Midbrain (tissue), 1 donor: ENCODE measurements at regions not wholly inside any gene's neighbourhood (a gene's known extent, or its start where the extent isn't known, plus 50 kb on each side); places are given as distances from the start of the nearest gene placed in this dataset.
"Not testable (repeated sequence)": the region's sequence is repeated elsewhere in the genome, so short reads cannot be mapped to it uniquely, and the experiment has no call there.

Experiments used
- DNase-seq: peaks from one replicate; lab custom pipeline; 2025; lab: John Stamatoyannopoulos, UW

DNA sequence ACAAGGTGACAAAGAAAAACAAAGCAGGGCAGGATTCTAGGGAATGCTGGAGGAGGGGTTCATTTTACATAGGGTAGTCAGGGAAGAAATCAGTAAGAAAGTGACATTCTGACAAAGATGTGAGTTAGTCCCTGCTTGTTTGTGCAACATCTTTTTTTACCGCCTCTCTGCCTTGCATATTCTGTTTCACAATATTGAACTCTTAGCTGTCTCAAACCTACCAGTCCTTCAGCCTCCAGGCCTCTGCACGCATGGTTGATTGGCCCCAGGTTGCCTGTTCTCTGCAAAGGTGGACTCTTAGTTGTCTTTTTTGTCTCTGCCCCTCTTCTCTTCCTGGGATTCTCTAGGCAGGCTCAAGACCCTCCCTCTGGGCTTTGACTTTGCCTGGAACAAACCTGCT, 152.2 kb upstream of the RUNX1 start:
- no peak for DNase-seq

DNA sequence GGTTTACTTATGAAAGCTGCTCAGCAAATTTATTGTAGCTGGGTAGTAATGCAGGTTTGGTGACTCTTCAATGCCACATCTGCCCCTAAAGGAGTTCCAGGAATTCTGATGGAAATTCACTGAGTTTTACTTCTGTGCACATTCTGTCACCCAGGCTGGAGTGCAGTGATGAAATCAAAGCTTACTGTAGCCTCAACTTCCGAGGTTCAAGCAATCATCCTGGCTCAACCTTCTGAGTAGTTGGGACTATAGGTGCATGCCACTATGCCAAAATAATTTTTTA, 150.6 kb upstream of the RUNX1 start:
- no peak for DNase-seq

DNA sequence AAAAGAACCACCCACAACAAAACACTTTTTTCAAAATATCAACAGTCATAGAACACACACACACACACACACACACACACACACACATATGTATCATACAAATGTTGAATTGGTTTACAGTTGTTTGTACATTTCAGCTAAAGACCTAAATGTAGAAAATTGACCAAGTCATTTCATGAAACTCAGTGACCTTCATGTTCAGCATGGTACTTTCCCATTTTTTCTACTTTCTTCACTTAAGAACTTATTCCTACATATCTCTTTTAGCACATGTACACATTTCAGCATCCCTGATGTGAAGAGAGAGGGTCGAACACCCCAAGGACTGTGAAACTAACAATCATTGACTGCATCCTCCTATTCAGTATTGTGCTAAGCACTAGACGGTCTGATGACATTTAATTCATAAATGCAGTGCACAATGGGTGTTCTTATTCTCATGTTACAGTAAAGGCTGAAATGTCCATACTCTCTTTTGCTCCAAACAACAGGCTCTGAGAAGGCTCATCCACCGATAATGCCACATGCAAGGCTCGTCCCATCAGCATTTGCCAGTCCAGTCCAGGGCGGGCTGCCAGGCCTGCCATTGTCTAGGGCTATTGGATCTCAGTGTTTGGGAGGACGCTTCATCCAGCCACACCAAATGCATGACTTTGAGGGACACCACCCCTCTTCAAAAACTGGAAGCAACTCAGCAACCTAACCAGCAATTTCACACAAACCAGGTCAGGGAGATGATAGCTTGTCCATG, 150.1 kb upstream of the RUNX1 start:
- no peak for DNase-seq

DNA sequence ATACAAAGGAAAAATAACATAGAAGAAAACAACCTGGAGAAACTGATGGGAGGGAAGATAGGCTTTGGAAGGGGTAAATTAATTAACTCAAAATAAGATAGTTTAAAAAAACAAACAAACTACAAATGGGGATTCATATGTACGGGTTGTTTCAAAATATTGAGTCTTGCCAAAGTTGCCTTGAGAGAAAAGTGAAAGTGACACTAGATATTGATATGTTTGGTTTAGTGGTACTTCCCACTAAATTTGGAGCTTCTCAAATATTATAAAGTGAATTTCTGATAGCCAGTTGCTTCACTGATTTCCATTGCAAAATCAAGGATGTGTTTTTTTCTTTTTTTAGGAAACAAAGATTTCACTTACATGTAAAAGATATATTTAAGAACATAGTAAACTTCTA, 149.5 kb upstream of the RUNX1 start:
- DNase-seq: no peak

DNA sequence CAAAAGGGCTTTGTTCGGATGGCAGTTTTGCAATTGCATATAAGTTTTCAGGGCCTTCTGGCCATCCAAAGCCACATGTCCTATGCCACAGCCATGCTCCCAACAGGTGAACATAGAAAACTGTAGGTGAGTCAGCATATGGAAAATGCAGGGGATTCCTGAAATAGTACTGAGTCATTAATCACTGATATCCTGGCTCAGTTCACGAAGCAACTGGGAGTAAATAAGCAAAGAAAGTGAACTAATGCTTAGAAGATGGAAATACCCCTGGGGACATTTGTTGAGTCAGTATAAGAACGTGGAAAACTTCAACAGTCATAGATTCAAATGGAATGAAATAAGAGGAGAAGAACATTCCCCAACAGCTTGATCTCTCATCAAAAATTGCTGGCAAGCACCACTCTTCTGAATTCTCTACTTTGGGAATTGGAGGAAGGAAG, 148.9 kb upstream of the RUNX1 start:
- DNase-seq: no peak

DNA sequence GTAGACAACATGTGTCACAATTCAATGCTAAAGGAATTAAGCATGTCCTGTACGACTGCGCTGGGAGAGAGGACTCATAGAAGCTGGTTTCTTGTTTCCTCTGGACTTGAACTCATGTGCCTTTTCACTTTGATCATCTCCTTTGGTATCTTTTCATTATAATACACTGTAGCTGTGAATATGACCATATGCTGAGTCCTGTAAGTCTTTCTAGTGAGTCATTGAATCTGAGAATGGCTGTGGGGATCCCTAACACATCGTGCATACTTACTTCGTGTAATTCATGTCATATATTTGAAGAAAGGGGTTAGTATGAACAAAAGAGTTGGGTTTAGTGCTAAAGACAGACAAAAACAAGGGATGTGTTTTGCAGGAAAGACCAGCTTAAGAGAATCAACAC, 148.1 kb upstream of the RUNX1 start:
- DNase-seq: no peak

DNA sequence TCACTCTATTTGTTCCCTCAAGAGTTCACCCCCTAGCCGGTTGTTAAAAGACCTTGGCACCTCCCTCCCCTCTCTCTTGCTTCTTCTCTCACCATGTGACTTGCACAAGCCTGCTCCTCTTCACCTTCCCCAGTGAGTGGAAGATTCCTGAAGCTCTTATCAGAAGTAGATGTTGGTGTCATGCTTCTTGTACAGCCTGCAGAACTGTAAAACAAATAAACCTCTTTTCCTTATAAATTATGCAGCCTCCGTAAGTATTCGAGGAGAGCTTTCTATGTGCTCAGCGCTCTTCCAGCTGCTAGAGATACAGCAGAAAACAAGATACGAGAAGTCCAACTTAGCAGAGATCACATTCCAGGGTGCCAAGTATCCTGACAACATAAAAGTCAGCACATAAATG, 147.0 kb upstream of the RUNX1 start:
- no peak for DNase-seq

DNA sequence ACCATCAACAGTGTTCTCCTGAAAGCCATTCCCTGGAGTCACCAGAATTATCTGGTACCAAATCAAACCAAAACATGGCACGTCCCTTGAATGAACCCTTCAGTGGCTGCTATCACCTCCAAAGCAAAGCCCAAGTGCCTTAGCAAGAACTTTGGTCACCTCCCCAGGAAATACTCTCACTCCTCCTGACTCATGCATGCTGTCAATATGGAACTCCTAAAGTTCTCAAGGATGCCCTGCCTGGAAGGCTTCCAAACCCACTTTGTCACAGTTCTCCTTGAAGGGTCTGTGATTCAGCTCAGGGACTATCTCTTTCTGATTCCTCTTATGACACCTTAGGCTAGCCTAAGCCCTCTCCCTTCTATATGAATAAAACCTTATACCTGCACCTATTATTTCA, 146.1 kb upstream of the RUNX1 start:
- no peak for DNase-seq

DNA sequence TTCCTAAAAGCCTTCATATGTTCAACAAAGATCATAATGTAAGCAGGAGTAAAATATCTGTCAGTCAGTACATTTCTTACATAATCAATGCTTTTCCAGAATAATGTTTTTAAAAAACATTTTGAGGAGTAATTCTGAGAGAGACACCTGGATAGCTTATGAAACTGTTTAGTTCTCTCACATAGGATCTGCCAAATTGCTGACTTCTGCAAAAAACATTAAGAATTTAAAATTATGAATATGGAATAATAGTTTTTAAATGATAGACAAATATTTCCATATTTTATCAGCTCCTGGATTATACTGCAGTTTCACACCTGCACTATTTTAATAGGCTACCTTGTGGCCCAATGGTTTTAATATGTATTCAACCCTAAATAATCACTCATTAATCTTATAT, 142.7 kb upstream of the RUNX1 start:
- DNase-seq: no peak

DNA sequence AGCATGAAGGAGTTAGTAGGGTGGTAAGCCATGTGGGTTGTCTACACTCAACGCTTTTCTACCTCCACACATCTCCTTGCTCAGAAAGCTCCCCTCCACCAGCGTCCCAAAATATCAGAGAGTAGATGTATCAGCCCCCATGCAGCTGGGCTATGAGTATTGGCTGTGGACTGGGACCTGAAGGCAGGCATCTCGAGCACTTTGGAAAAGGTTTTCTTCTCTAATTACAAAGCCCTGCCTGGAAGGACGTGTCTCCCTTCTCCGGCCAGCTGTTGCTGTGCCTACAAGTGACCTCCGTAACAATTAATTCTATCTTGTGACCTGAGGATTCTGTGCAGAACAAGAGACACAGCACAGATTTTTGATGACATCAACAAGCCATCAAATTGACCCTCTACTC, 142.0 kb upstream of the RUNX1 start:
- DNase-seq: no peak

DNA sequence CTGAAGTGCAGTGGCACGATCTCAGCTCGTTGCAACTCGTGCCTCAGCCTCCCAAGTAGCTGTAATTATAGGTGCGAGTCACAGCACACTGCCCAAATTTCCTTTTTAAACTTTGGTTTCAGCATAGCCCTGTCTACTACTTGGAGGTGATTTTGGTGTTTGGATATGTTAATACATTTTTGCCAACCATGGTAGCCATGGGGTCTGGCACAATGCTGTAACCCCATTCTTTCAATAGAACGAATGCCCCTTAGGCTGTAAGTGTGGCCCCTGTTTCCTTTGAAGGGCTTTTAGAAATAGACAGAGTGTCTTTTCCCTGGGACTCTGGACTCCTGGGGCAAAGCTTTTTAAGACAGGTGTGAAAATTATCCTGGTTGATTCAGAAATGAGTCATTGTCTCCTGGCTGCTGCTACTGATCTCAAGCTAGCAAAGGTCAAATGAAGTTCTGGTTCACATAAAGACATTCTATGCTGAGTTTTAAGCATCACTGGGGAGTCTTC, 141.1 kb upstream of the RUNX1 start:
- no peak for DNase-seq

DNA sequence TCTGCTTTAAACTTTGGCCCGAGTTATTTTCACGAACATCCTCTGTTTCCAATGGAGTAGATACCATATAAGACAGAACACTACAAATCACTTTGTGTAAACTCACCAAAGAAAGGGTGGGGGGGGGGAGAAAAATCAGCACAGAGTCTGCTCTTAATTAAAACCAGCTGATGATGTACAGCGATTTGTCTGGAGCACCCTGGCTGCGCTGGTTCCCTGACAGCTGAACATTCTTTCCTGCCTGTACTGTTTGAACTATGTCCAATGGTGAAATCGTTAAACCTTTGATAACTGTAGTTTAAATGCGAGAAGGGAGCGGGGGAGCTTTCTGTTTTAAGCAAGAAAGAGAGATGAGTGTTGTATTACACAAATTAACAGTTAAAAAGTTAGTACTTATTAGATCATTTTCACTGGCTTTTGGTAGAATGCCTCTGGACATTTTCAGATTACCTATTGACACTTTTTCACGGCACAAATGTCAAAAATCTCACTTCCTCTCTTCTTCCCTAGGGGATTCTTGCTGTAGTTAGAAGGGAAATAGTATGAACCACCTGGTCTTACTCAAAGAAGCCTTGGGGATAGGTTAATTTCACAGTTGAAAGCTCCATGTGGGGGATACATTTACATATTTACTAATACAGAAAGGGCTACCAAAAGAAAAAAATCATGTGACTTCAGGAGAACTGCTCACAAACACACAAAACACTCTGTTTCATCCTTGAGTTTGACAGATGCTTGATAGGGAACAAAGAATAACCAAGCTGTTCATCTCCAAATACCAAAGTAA, 140.2 kb upstream of the RUNX1 start:
- no peak for DNase-seq

DNA sequence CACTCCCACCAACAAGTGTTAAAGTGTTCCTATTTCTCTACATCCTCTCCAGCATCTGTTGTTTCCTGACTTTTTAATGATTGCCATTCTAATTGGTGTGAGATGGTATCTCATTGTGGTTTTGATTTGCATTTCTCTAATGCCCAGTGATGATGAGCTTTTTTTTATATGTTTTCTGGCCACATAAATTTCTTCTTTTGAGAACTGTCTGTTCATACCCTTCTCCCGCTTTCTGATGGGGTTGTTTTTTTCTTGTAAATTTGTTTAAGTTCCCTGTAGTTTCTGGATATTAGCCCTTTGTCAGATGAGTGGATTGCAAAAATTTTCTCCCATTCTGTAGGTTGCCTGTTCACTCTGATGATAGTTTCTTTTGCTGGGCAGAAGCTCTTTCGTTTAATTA, 134.3 kb upstream of the RUNX1 start:
- not testable (repeated sequence) for DNase-seq

DNA sequence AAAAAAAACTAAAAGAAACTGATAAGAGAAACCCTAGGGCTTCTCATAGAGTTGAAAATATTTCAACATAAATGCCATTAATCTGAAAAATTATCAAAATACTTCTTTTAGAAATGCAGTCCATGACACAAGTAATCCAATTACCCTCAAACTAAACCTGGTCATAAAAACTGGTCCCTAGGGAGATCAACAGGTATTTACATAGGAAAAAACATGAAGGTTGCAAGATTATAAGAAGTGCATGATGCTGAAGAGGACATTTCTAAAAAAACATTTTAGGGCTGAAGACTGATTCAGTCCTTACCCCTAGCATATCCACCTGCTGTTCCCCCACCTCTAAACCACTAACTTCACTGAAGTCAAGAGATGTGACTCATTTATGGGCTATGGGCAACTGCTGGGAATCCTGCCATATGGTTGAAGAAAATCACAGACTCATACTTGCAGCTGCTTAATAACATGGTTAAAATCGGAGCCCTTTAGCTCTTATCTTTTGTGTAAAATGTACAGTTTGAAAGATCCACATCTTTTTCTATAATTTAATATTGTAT, 131.0 kb upstream of the RUNX1 start:
- no peak for DNase-seq

DNA sequence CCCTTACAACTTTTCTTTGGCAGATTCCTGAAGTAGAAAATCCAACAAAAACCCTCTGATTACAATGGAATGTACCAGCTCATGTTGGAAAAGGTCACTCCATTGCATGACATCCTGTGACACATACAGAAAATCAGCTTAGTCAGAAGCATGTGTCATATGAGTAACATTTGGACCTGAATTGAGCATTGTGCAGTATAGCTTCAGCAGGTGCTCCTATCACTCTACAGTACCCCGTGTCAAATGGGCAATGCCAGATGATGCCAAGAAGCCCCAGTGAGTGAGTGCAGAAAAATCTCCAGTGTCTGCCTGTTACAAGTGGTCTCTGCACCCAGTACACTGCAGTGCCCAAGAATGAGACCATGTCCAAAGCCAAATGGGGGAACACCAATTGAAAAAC, 129.7 kb upstream of the RUNX1 start:
- DNase-seq: no peak

DNA sequence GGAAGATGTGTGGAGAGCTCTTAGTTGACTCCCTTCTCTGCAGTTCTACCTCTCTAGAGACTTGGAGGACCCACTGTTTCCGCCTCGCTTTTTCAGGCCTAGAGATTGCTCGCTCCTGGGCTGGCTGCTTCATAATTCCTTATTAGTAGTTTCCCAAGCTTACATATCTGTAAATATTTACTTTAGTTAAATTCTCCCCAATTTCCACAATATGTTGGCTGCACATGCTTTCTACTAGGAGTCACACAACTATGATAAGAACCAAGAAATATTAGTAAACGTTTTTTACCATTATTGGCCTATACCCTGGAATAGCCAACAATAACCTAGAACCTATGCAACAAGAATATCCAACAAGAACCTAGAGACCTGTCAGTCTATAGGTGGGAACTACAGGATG, 129.0 kb upstream of the RUNX1 start:
- no peak for DNase-seq

DNA sequence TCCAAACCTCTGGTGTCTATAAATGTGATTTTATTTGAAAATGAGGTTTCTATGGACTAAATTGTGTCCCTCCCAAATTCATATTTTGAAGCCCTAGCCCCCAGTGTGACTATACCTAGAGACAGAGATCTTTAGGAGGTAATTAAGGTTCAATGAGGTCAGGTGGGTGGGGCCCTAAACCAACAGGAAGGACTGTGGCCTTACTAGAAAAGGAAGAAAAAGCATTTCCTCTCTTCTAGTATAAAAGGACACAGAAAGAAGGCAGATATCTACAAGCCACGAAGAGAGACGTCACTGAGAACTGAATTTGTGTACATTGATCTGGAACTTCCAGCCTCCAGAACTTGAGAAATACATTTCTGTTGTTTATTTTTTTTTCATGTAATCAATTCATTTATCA, 123.1 kb upstream of the RUNX1 start:
- no peak for DNase-seq

DNA sequence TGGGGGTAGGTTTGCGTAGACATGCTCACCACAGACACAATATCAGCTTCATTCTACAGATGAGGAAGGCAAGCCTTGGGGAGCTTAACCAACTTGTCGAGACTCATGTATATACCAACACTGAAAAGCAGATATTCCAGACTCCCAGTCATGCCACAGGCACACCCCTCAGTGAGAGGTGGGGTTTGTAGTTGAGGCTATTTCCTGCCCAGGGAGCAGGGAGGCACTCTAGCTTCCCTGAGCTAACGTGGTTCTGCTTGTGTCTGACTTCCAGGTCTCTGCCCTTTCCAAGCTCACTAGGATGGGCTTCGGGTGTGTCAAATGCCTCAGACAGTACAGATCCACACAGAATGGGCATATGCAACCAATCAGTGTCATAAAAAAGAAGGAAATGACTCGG, 122.3 kb upstream of the RUNX1 start:
- no peak for DNase-seq

DNA sequence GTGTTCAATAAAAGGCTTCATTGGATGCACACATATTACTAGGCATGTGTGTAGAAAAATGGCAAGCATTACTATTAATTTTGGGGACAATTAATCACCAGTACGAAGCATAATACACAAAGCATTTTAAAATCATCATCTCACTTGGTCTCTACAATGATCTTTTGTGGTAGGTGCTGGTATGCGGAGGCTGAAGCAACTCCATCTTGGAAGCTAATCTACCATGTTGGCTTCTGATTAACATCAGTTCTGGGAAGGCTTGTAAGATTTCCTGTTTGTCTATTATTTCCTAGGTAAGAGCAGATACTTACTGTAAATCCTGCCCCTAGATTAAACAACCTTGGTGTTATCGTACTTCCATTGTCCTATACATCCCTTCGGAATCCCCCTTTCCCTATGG, 121.7 kb upstream of the RUNX1 start:
- no peak for DNase-seq

DNA sequence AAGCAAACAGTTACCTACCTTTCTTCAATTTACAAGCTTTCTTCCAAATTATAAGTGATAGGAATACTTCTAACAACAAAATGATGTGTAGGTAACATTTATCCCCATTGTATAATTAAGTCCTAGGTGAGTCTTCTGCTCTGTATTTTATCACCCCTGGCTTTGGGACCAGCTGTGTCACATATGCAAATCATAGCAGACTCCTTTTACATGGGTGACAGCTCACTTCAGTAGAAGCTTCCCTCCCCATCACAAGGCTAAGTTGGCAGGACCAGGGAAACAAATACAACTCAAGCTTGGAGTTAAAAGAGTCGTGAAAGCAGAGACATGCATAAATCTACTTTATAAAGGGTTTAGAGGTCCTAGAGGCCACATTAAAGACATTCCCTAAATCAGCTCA, 121.1 kb upstream of the RUNX1 start:
- DNase-seq: no peak

DNA sequence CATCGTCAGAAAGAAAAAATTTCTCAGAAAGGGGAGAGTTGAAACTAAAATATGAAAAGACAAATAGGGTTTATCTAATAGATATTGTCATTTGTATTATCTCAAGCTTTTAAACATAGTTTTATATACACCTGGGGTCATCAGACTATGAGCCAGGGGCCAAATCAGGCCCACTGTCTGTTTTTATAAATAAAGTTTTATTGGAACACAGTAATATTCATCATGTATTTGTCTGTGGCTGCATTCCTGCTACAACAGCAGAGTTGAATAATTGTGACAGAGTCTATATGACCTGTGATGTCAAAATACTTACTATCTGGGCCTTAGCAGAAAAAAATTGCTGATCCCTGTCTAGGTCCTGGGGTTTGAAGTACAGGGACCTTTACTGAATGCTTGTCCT, 120.5 kb upstream of the RUNX1 start:
- DNase-seq: no peak

DNA sequence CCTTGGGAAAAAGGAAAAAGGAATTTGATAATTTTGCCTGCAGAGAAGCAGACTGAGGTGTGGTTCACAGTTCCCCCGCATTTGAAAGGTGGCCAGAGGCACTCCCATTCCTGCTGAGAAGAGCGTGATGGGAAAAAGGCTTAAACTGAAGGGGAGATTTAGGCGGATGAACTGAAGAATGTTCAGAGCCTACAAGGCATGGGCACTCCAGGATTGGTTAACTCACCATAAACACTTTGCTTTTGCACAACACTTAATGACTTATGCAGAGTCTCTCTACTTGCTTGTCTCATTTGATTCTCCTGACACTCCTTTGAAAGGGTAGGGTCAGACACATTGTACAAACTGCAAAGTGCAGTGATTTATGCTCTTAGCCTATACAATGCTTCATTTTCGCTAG, 119.6 kb upstream of the RUNX1 start:
- no peak for DNase-seq

DNA sequence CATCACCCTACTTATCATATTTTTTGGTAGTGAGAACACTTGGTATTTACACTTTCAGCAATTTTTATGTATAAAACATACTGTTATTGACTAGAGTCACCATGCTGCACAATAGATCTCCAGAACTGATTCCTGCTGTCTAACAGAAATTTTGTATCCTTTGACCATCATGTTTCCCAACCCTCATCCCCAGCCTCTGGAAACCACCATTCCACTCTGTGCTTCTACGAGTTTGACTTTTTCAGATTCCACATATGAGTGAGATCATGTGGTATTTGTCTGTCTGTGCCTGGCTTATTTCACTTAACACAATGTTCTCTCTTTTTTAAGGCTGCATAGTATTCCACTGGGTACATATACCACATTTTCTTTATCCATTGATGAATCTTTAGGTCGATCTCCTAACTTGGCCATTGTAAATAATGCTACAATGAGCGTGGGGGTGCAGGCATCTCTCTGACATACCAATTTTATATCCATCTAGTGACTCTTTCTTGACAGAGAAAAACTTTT, 115.9 kb upstream of the RUNX1 start:
- DNase-seq: no peak
